GM20000 (cell line): ENCODE measurements at regions not wholly inside any gene's neighbourhood (a gene's known extent, or its start where the extent isn't known, plus 50 kb on each side); places are given as distances from the start of the nearest gene placed in this dataset.

ENCODE experiments used
- DNase-seq: peaks from one replicate; pipeline ENCODE4 v3.0.0; 2012; ENCODE audit warnings: low spot score
- CTCF ChIP-seq: IDR thresholded peaks from 2 replicates; pipeline ENCODE4 v1.5.1; 2012; ENCODE audit warnings: mild to moderate bottlenecking, control low read depth; ENCODE audit errors: extremely low read depth, missing control alignments

GRCh38 chr2:16160281-16161084, 220.1 kb downstream of the MYCN start:
- no peak for TF ChIP-seq CTCF
- DNase-seq = no peak

GRCh38 chr2:16156411-16156810, 216.1 kb downstream of the MYCN start:
- no peak for TF ChIP-seq CTCF
- no peak for DNase-seq

GRCh38 chr2:16155766-16156165, 215.4 kb downstream of the MYCN start:
- no peak for TF ChIP-seq CTCF
- DNase-seq = no peak

DNA sequence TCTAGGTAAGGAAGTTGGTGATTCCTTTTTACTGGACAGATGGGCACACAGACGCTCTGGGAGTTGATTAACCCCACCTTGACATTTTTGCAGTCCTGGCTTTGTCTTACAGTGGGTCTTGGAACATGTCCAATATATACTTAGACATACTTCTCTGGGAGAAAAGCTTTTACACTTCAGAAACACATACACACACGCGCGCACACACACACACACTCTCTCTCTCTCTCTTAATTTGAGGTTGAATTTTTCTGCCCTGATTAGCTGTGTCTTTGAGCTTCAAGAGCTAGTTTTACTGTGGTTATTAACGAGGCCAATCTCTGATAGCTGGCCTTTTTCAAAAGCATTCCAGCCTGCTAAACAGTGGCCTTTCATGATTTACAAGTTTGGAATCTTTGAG, 215.0 kb downstream of the MYCN start:
- DNase-seq = no peak
- no peak for TF ChIP-seq CTCF

- no peak for DNase-seq
- TF ChIP-seq CTCF = no peak
Measured at GRCh38 chr2:16154501-16155280, 214.3 kb downstream of the MYCN start.

- DNase-seq = no peak
- TF ChIP-seq CTCF = no peak
Measured at GRCh38 chr2:16154061-16154460, 213.7 kb downstream of the MYCN start.

- no peak for DNase-seq
- no peak for TF ChIP-seq CTCF
Measured at GRCh38 chr2:16153754-16154035, 213.3 kb downstream of the MYCN start.
